Right lobe of liver (tissue), 6 donors: ENCODE measurements at regions not wholly inside any gene's neighbourhood (a gene's known extent, or its start where the extent isn't known, plus 50 kb on each side); places are given as distances from the start of the nearest gene placed in this dataset.

Experiments used
- ATAC-seq, 4 donors: fragments of 200-7000 bp; cut with Tn5 transposase; one replicate each; pipeline ENCODE4 v1.9.1; 2020; ENCODE audit warnings: mild to moderate bottlenecking in 4 of 4, moderate library complexity in 4 of 4
- DNase-seq, 3 donors: peaks; one replicate each; pipeline ENCODE4 v3.0.0-alpha.2; 2020
- H3K27ac ChIP-seq, 3 donors: fragments of 200-600 bp; one replicate each; pipeline ENCODE4 v1.8.0; 2022
- H3K27me3 ChIP-seq, 2 donors: fragments of 200-600 bp; one replicate each; pipeline ENCODE4 v1.8.0; 2022
- H3K36me3 ChIP-seq, 4 donors: fragments of 200-600 bp; sonication (generic) in 1 of 4; one replicate each; pipeline versions ENCODE4 v1.5.1 to v1.8.0; 2017 to 2022; ENCODE audit warnings: control low read depth in 1 of 4
- H3K4me1 ChIP-seq, 4 donors: fragments of 200-600 bp; sonication (generic) in 1 of 4; one replicate each; pipeline versions ENCODE4 v1.5.1 to v1.8.0; 2017 to 2022; ENCODE audit warnings: control low read depth in 1 of 4
- H3K4me3 ChIP-seq, 3 donors: fragments of 200-600 bp; one replicate each; pipeline ENCODE4 v1.8.0; 2022
- H3K9me3 ChIP-seq, 4 donors: fragments of 200-600 bp; sonication (generic) in 1 of 4; one replicate each; pipeline versions ENCODE4 v1.5.1 to v1.8.0; 2017 to 2022; ENCODE audit warnings: control low read depth in 1 of 4
- POLR2A ChIP-seq: fragments of 450-650 bp; IDR thresholded peaks from one replicate; pipeline ENCODE4 v1.6.1; 2017; ENCODE audit warnings: antibody characterized with exemption, mild to moderate bottlenecking
- WGBS: methylation state at CpG from one replicate; pipeline ENCODE4 v1.1.6; 2018; ENCODE audit warnings: low coverage, low lambda C conversion rate; ENCODE audit not compliant: insufficient coverage; ENCODE audit errors: missing lambda C conversion rate; 5-methylcytosine and 5-hydroxymethylcytosine counted together
- intact Hi-C, 2 donors: fragments of 100-400 bp; cut with DNase I; formaldehyde crosslinking; loops; one replicate each; pipeline versions ENCODE4 v1.11.2 to v1.14.1; 2022
- TF ChIP-seq, protein P1 (sequence below), 4 donors: fragments of 200-600 bp in 3 of 4; fragments of 450-650 bp in 1 of 4; IDR thresholded peaks; one replicate each; pipeline versions ENCODE4 v1.5.1 to v1.8.0; 2016 to 2022; ENCODE audit warnings: antibody characterized with exemption in 4 of 4, mild to moderate bottlenecking in 2 of 4
- donor health status: DM: no; HTN: yes; CAD: no.
- donor health status: DM: no; HTN: no; CAD: no.
- donor health status: DM: no; HTN: no; CAD: no.
- donor health status: DM: no; HTN: yes; CAD: no.
- donor health status: DM: no; HTN: yes; CAD: no.

DNA sequence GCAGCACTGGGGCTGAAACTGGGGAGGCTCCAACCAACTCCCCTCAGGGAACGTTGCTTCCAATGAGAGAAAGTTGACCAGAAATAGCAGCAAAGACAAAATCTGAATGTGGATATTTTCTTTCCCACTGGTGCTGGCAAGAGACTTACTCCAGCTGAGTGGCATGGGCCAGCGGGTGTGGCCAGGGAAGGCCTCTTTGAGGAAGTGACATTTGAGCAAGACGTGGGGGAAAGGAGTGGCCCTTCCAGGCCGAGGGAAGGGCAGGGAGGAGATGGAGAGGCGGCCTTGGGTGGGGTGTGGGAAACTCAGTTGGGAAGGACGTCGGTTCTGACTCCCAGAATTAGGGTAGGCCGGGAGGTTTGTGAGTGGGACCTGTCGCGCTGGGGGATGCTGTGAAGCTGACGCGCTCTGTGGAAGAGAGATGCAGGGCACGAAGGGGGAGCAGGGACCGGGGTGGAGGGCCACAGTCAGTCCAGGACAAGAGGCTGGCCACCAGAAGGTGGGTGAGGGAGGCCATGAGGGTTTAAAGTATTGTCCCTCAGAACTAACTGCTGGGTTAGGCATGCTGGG lies 96.7 kb upstream of the IKZF1 start:
- 61% methylated on average over 10 of the region's 14 CpGs for WGBS
- TF ChIP-seq, protein P1, sequence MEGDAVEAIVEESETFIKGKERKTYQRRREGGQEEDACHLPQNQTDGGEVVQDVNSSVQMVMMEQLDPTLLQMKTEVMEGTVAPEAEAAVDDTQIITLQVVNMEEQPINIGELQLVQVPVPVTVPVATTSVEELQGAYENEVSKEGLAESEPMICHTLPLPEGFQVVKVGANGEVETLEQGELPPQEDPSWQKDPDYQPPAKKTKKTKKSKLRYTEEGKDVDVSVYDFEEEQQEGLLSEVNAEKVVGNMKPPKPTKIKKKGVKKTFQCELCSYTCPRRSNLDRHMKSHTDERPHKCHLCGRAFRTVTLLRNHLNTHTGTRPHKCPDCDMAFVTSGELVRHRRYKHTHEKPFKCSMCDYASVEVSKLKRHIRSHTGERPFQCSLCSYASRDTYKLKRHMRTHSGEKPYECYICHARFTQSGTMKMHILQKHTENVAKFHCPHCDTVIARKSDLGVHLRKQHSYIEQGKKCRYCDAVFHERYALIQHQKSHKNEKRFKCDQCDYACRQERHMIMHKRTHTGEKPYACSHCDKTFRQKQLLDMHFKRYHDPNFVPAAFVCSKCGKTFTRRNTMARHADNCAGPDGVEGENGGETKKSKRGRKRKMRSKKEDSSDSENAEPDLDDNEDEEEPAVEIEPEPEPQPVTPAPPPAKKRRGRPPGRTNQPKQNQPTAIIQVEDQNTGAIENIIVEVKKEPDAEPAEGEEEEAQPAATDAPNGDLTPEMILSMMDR (IDR thresholded peaks at IDR 0.05): no peak
- no peak for TF ChIP-seq POLR2A
- H3K27ac ChIP-seq: no peak overlapping the region
- H3K9me3 ChIP-seq: no peaks in the 10 kb centered on the region
- peak in 3 of 4 donors; percentile 21 to 42 (median 40) for ATAC-seq
- H3K4me3 ChIP-seq: no peak overlapping the region
- intact Hi-C loops: no loop called here
- H3K36me3 ChIP-seq: no peaks in the 10 kb centered on the region
- H3K4me1 ChIP-seq: no peaks in the 10 kb centered on the region
- no peaks in the 10 kb centered on the region for H3K27me3 ChIP-seq
- DNase-seq: no peak

DNA sequence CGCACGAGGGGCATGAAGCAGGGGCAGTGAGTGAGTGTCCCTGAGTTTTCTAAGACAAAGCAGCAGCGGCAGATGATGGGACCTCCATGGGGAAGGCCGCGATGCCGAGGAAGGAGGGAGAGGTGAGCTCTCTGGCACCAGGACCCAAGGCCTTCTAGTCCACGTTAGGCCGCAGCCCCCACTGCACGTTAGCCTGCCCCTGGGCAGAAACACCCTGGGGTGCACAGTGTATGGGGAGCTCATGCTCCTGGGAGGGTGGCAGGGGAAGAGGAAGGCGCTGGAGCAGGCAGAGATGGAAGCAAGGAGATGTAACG lies 97.3 kb upstream of the IKZF1 start:
- no peak for DNase-seq
- no peaks in the 10 kb centered on the region for H3K9me3 ChIP-seq

DNA sequence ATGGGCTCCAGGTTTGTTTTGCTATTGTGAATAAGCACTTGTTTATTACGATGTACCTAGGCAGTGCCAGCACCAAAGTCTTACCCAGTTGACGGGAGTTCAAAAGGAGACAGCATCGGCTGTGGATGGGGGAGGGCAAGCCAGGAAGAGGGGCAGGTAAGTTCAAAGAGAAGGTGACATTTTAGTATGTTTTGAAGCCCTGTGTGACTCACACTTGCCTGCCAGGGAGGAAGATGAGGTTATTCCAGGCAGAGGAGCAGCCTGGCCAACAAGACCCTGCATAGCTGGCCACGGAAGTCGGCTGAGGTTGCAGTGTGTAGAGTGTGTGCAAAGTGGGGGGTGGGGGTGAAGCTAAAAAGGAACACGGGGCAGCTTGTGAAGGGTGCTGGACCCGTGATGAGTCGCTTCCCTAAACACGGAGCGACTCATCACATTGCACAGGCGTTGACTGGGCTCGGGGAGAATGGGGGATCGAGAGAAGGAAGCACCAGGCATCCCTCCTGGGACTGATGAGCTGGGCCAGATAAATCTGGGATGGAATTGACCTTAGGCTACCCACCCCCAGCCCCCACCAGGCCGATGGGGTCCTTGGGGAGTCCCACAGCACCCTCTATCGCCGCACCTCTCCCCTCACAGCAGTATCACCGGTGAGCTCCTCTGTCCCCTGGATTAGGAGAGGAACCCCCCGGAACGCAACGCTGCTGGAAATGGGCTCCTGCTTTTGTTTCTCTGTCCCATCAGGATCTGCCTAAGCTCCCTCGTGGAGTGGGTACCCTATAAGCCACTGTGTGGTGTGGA lies 97.9 kb upstream of the IKZF1 start:
- intact Hi-C loops: no loop called here
- peak; percentile 15 to 55 (median 27) for ATAC-seq
- Histone ChIP-seq H3K27ac (no peak overlapping the region), H3K9me3 (no peaks in the 10 kb centered on the region), H3K27me3 (no peaks in the 10 kb centered on the region), H3K4me3 (no peak overlapping the region), H3K4me1 (no peaks in the 10 kb centered on the region), H3K36me3 (no peaks in the 10 kb centered on the region)
- no peak for TF ChIP-seq POLR2A
- TF ChIP-seq, protein P1 (IDR thresholded peaks at IDR 0.05): no peak
- no peak for DNase-seq
- 58% methylated on average over 13 of the region's 21 CpGs for WGBS

More for the DNA sequence above, 97.3 kb upstream of the IKZF1 start:
- no peak for TF ChIP-seq POLR2A
- TF ChIP-seq, protein P1 (IDR thresholded peaks at IDR 0.05): no peak
- ATAC-seq: no peak
- Histone ChIP-seq H3K27me3 (no peaks in the 10 kb centered on the region), H3K4me1 (no peaks in the 10 kb centered on the region), H3K27ac (no peak overlapping the region), H3K36me3 (no peaks in the 10 kb centered on the region), H3K4me3 (no peak overlapping the region)
- intact Hi-C loops: no loop called here
- 64% methylated on average over 5 of the region's 11 CpGs for WGBS

DNA sequence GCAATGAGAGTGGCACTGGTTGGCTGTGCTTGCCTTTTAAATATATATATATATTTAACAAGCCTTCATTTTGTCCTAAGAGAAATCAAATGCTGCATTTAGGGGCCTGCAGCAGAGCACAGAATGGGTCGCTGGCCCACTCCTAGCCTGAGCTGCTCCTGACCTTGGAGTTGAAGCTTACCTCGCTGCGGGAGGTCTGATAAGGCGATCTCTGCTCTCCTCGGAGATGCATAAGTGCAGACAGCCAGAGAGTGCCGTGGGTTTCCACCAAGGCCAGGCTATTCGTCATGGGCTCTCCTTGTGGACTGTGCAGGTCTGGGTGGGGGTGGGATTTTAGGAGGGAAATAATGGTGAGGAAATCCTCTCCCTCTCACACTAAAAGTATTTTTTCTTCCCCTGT lies 99.5 kb upstream of the IKZF1 start:
- Histone ChIP-seq H3K9me3 (no peaks in the 10 kb centered on the region), H3K27ac (no peak overlapping the region), H3K36me3 (no peaks in the 10 kb centered on the region), H3K27me3 (no peaks in the 10 kb centered on the region), H3K4me3 (no peak overlapping the region), H3K4me1 (no peaks in the 10 kb centered on the region)
- no peak for DNase-seq
- no peak for TF ChIP-seq POLR2A
- WGBS: 48% methylated on average over 7 of the region's 7 CpGs
- intact Hi-C loops: no loop called here
- no peak for ATAC-seq

DNA sequence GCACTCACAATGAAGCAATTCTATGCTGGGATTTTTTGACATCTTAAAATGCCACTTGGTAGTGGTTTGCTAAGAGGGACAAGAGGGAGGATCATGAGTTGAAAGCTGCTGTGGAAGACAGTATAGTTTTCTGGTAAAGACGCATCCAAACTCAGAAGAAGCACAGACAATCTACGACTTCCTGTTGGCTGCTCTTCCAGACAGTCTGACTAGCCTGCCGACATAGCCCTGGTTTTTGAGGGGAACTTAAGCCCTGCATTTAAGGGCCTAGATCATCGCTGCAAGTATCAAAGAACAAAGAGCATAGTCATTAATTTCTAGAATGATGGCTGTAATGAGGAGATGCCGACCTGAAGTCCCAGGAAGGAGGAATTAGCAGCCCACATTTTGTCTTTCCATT lies 99.9 kb upstream of the IKZF1 start:
- intact Hi-C loops: no loop called here
- DNase-seq (no peak), ATAC-seq (peak in 1 of 4 donors; percentile 9)
- Histone ChIP-seq H3K27me3 (no peaks in the 10 kb centered on the region), H3K9me3 (no peaks in the 10 kb centered on the region), H3K36me3 (no peaks in the 10 kb centered on the region), H3K27ac (no peak overlapping the region), H3K4me3 (no peak overlapping the region), H3K4me1 (no peaks in the 10 kb centered on the region)
- TF ChIP-seq POLR2A: no peak
- TF ChIP-seq, protein P1 (IDR thresholded peaks at IDR 0.05): no peak
- WGBS: 41% methylated on average over 5 of the region's 5 CpGs
